Progenitor cell of endocrine pancreas (in vitro differentiated cells): ENCODE measurements at regions not wholly inside any gene's neighbourhood (a gene's known extent, or its start where the extent isn't known, plus 50 kb on each side); places are given as distances from the start of the nearest gene placed in this dataset.

Source experiments
- DNase-seq: peaks from one replicate; pipeline ENCODE4 v3.0.0; 2021; ENCODE audit warnings: low spot score; ENCODE audit not compliant: unreplicated experiment
- H3K27ac Mint-ChIP-seq: 2 replicates; pipeline ENCODE4 v1.8.0; 2021; ENCODE audit warnings: mild to moderate bottlenecking, moderate library complexity, mixed read lengths
- H3K27me3 Mint-ChIP-seq: 2 replicates; pipeline ENCODE4 v1.8.0; 2021; ENCODE audit warnings: mixed read lengths
- H3K36me3 Mint-ChIP-seq: 2 replicates; pipeline ENCODE4 v1.8.0; 2022; ENCODE audit warnings: mixed read lengths; ENCODE audit not compliant: insufficient read depth
- H3K4me1 Mint-ChIP-seq: 2 replicates; pipeline ENCODE4 v1.8.0; 2021; ENCODE audit warnings: low read depth, mixed read lengths
- H3K4me3 Mint-ChIP-seq: 2 replicates; pipeline ENCODE4 v1.8.0; 2021; ENCODE audit warnings: low read depth, mild to moderate bottlenecking, moderate library complexity, mixed read lengths
- H3K9me3 Mint-ChIP-seq: 2 replicates; pipeline ENCODE4 v1.8.0; 2021; ENCODE audit warnings: low read depth, mixed read lengths
- CTCF ChIP-seq: fragments of 200-600 bp; sonication (generic); IDR thresholded peaks from one replicate; pipeline ENCODE4 v1.5.0; 2021; ENCODE audit warnings: antibody characterized with exemption, mild to moderate bottlenecking; ENCODE audit not compliant: unreplicated experiment

DNA sequence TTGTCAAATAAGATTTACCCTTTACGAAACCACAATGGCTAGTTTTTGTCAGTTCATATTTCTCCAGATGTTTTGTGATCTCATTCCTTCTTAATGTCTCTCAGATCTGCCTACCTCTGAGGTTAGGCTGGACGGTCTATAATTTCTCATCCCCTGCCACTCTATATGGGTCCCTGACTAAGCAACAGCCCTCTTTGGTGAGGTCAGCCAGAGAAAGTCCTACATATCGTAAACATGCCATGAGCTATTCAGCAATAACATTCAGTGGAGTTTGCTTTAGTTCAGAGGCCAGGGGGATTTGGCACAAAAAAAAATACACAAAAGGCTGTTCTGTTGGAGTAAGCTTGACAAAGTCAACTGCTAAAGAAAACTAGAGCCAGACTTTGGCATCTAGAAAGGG is 192.1 kb upstream of the NCKAP5 start:
- peaks cover 2% of the 10 kb centered on the region for H3K4me1 Mint-ChIP-seq
- no peak for DNase-seq
- peak overlapping the region; percentile 7 for H3K27ac Mint-ChIP-seq
- no peaks in the 10 kb centered on the region for H3K36me3 Mint-ChIP-seq
- H3K9me3 Mint-ChIP-seq, result no peaks in the 10 kb centered on the region
- no peak for TF ChIP-seq CTCF
- H3K4me3 Mint-ChIP-seq, result no peak overlapping the region
- H3K27me3 Mint-ChIP-seq, result peaks cover 9% of the 10 kb centered on the region

DNA sequence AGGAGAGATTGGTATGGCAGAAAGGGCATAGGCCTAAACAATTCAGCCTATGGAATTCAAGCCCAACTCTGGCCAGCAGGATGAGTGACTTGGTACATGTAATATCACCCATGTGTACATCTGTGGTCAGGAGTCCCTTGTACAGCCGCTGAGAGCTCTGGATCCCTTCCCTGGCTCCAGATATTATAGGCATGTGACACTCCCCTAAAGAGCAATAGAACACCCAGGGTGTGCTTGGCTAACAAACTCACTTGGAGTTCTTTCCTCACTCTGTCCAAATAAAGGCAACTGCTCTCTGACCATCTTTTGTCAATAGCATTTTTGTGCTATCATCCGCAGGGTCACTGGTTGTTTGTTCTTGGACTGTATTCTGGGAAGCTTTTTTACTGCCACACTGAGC is 197.4 kb upstream of the NCKAP5 start:
- no peak overlapping the region for H3K27ac Mint-ChIP-seq
- no peak for DNase-seq
- peaks cover 4% of the 10 kb centered on the region for H3K4me1 Mint-ChIP-seq
- no peaks in the 10 kb centered on the region for H3K9me3 Mint-ChIP-seq
- no peaks in the 10 kb centered on the region for H3K36me3 Mint-ChIP-seq
- no peak overlapping the region for H3K4me3 Mint-ChIP-seq
- peaks cover 5% of the 10 kb centered on the region for H3K27me3 Mint-ChIP-seq
- TF ChIP-seq CTCF, result no peak

- Mint-ChIP-seq H3K4me3 (no peak overlapping the region), H3K36me3 (no peaks in the 10 kb centered on the region), H3K4me1 (peaks cover 4% of the 10 kb centered on the region), H3K27ac (no peak overlapping the region), H3K9me3 (no peaks in the 10 kb centered on the region), H3K27me3 (peaks cover 9% of the 10 kb centered on the region)
- no peak for DNase-seq
- no peak for TF ChIP-seq CTCF
Observed at GRCh38 chr2:133766164-133766832, 198.0 kb upstream of the NCKAP5 start.

GRCh38 chr2:133768256-133768655 is 200.0 kb upstream of the NCKAP5 start:
- Mint-ChIP-seq H3K27ac (no peak overlapping the region), H3K4me1 (peaks cover 4% of the 10 kb centered on the region), H3K27me3 (peaks cover 9% of the 10 kb centered on the region), H3K36me3 (no peaks in the 10 kb centered on the region), H3K9me3 (no peaks in the 10 kb centered on the region), H3K4me3 (no peak overlapping the region)
- no peak for DNase-seq
- no peak for TF ChIP-seq CTCF

GRCh38 chr2:133768658-133769435 is 200.6 kb upstream of the NCKAP5 start:
- no peak for TF ChIP-seq CTCF
- no peak for DNase-seq
- Mint-ChIP-seq H3K4me3 (no peak overlapping the region), H3K36me3 (no peaks in the 10 kb centered on the region), H3K9me3 (no peaks in the 10 kb centered on the region), H3K27ac (no peak overlapping the region), H3K27me3 (peaks cover 9% of the 10 kb centered on the region), H3K4me1 (peaks cover 4% of the 10 kb centered on the region)
